ENCODE measurements at regions not wholly inside any gene's neighbourhood (a gene's known extent, or its start where the extent isn't known, plus 50 kb on each side); places are given as distances from the start of the nearest gene placed in this dataset.

DNA sequence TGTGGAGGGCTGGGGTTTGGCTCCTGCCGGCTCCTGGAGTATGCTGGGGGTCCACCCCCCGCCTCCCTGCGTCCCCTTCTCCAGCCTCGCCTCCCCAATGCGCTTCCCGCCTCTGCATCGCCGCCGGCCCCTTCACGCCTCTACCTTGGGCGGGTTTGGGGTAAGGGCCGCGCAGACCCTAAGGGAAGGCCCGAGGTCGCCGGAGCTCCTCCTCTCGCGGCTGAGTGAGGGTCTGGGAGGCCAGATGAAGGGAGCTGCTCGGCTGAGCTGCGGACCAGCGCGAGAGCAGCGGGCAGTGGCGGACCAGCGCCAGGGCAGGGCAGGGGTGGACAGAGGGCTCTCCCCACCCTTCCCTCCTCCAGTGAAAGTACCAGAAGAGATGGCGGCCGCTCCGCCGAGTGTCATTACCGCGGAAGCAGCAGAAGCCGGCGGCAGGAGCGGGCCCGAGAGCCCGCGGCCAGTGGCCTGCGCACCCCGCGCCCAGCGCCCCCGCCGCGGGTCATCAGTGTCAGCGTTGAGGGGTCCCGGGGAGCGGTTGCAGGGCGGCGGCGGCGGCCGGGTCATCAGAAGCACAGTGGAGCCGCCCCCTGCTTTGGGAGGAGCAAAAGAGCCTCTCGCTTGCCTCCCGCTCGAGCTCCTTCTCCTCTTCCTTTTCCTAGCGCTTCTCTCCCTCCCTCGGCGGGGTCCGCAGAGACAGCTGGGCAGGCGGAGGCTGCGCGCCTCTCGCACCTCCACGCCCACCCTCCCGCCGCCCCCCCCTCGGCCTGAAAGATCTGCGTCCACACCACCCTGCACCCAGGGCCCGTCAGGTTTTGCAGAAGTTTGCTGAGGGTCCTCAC, 255.6 kb upstream of the CADM1 start:
- ATAC-seq = no peak
- no peak overlapping the region for H3K4me3 Mint-ChIP-seq
- H3K27ac Mint-ChIP-seq = no peak overlapping the region
- H3K4me1 Mint-ChIP-seq = no peaks in the 10 kb centered on the region
- DNase-seq = no peak
- H3K27me3 Mint-ChIP-seq = peaks cover 60% of the 10 kb centered on the region
- no peaks in the 10 kb centered on the region for H3K9me3 Mint-ChIP-seq

GRCh38 chr11:115758011-115758410, 253.8 kb upstream of the CADM1 start:
- peaks cover 63% of the 10 kb centered on the region for H3K27me3 Mint-ChIP-seq
- peaks cover 0 to 7% of the 10 kb centered on the region in 2 donors for H3K9me3 Mint-ChIP-seq
- no peak overlapping the region for H3K4me3 Mint-ChIP-seq
- DNase-seq = no peak
- ATAC-seq = no peak
- H3K4me1 Mint-ChIP-seq = no peaks in the 10 kb centered on the region
- no peak overlapping the region for H3K27ac Mint-ChIP-seq

DNA sequence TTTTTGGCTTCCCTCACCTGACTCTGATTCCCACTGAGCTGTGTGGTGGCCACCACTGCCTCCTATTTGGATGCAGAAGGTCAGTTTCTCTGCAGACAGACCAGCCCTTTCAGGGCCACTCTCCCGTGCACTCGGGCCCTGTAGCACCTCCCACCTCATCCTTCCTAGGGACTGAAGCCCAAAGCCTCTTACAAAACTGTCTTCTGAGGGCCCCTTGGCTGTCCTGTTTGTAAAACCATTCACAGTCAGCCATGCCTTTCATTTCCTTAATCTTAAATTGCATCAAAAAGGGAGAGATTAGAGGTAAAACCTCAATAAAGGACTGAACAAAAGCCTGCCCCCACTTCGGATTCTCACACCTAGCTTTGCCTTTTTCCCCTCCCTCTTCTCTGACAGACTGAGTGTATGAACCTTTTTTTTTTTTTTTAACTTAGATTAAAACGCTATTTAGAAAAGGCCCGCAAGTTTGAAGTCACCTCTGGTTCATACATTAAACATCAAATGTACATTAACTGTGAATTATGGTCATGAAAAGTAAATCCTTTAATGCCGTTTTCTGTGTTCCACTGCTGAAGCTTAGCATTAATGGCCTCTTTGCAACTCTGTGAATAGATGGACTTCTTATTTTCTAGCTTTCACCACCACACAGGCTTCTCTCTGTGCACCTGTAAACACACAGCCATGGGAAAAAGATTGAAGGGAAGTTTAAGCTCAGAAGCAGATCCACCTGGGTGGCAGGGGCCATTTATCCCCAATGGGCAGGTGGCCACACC, 247.2 kb upstream of the CADM1 start:
- no peak overlapping the region for H3K27ac Mint-ChIP-seq
- peaks cover 0 to 7% of the 10 kb centered on the region in 2 donors for H3K9me3 Mint-ChIP-seq
- no peak for ATAC-seq
- no peaks in the 10 kb centered on the region for H3K4me1 Mint-ChIP-seq
- H3K27me3 Mint-ChIP-seq = peaks cover 24% of the 10 kb centered on the region
- no peak overlapping the region for H3K4me3 Mint-ChIP-seq
- DNase-seq = no peak

DNA sequence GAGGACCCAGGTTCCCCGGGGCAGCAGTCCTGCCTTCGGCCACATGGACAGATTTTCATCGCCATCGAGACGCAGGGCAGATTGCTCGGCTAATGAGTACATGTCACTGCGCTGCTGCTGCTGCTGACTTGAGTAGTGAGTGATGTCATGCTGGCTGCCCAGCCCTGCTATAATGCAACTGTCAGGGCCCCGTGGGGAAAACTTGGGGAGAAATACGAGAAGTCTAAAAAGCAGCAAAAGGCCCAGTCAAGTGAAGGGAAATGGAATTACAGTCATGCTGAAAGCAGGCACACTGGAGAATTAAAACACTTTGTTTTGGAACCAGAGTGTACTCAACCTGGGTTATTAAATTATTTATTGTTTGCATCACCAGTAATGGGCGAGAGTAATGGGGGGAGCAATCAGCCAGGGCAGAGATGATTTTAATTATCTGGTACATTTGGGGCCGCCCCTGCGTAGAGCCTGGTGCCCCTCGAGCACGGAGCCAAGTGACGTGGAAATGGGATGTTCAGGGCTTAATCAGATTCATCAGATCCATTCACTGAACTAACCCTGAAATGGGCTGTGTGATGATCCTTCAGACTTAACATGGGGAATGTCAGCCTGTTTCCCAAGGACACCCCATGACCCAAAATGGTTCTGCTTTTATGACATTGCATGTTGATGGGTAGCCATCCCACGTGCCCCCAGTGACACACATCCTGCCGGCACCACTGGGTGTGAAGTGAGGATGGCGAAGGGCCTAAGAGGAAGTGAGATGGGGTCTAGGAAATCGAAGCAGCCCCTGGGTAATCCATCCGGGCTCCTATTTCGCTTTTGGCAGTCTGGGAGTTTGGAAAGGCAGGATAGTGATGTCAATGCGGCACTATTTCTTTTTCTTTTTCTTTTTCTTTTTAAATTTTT, 241.6 kb upstream of the CADM1 start:
- ATAC-seq (no peak), DNase-seq (no peak)
- no peaks in the 10 kb centered on the region for H3K4me1 Mint-ChIP-seq
- H3K27ac Mint-ChIP-seq = no peak overlapping the region
- no peak overlapping the region for H3K4me3 Mint-ChIP-seq
- peaks cover 17% of the 10 kb centered on the region for H3K27me3 Mint-ChIP-seq
- peaks cover 4 to 10% of the 10 kb centered on the region in 2 donors for H3K9me3 Mint-ChIP-seq

DNA sequence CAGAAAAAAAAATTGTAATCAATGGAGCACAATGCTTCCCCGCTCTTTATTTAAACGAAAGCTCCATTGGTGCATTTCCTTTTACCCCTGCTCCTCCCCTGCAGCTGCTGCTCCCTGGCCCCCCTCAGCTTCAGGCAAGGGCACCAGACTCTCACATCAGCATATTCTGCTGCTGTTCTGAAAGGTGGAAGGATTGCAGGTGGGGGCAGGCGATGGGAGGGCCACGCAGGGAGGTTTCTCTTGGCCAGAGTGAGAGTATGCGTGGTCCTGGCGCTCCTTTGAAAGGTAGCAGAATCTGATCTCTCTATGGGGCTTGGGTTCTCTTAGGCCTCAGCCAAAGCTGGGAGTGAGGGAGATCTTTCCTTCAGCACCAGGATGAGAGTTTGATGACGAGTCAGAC, 240.9 kb upstream of the CADM1 start:
- Mint-ChIP-seq H3K4me1 (no peaks in the 10 kb centered on the region), H3K4me3 (no peak overlapping the region), H3K27ac (no peak overlapping the region), H3K27me3 (peaks cover 17% of the 10 kb centered on the region), H3K9me3 (peaks cover 4 to 10% of the 10 kb centered on the region in 2 donors)
- ATAC-seq (no peak), DNase-seq (no peak)

- Mint-ChIP-seq H3K4me1 (no peaks in the 10 kb centered on the region), H3K4me3 (no peak overlapping the region), H3K27me3 (peaks cover 9% of the 10 kb centered on the region), H3K9me3 (peaks cover 4 to 10% of the 10 kb centered on the region in 2 donors), H3K27ac (no peak overlapping the region)
- no peak for DNase-seq
- ATAC-seq = no peak
Observed at GRCh38 chr11:115743719-115744118, 239.5 kb upstream of the CADM1 start.

- DNase-seq = no peak
- Mint-ChIP-seq H3K27ac (no peak overlapping the region), H3K27me3 (peaks cover 9% of the 10 kb centered on the region), H3K4me1 (no peaks in the 10 kb centered on the region), H3K4me3 (no peak overlapping the region), H3K9me3 (peaks cover 4 to 10% of the 10 kb centered on the region in 2 donors)
- ATAC-seq = no peak
Observed at GRCh38 chr11:115741376-115742107, 237.3 kb upstream of the CADM1 start.

- H3K4me1 Mint-ChIP-seq = no peaks in the 10 kb centered on the region
- ATAC-seq (no peak), DNase-seq (no peak)
- no peak overlapping the region for H3K4me3 Mint-ChIP-seq
- H3K9me3 Mint-ChIP-seq = peaks cover 4 to 10% of the 10 kb centered on the region in 2 donors
- H3K27me3 Mint-ChIP-seq = peaks cover 9% of the 10 kb centered on the region
- H3K27ac Mint-ChIP-seq = no peak overlapping the region
Observed at GRCh38 chr11:115740324-115740723, 236.1 kb upstream of the CADM1 start.

DNA sequence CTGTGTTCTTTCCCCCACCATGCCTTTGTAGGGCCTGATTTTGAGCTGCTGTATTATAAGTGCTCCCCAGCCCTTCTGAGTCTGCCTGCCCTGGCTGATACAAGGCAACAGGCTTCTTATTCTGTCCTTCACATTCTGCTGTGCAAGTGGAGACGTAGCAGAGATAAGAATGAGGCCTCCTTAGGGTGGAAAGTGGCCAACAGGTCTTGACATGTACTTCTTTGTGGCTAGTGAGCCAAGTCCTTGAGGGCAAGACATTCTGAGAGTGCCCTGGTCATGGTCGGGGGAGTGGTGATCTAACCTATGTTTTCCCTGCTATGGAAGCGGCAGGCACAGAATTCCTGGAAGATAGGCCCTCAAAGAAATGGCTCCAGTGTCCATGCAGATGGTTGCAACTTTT, 235.7 kb upstream of the CADM1 start:
- H3K9me3 Mint-ChIP-seq = peaks cover 4 to 10% of the 10 kb centered on the region in 2 donors
- H3K4me1 Mint-ChIP-seq = no peaks in the 10 kb centered on the region
- no peak for ATAC-seq
- DNase-seq = no peak
- H3K27ac Mint-ChIP-seq = no peak overlapping the region
- peaks cover 9% of the 10 kb centered on the region for H3K27me3 Mint-ChIP-seq
- H3K4me3 Mint-ChIP-seq = no peak overlapping the region

- no peak for DNase-seq
- ATAC-seq = no peak
- no peaks in the 10 kb centered on the region for H3K4me1 Mint-ChIP-seq
- H3K4me3 Mint-ChIP-seq = no peak overlapping the region
- H3K27me3 Mint-ChIP-seq = peaks cover 9% of the 10 kb centered on the region
- no peak overlapping the region for H3K27ac Mint-ChIP-seq
- H3K9me3 Mint-ChIP-seq = peaks cover 4 to 10% of the 10 kb centered on the region in 2 donors
Observed at GRCh38 chr11:115739146-115739545, 234.9 kb upstream of the CADM1 start.

DNA sequence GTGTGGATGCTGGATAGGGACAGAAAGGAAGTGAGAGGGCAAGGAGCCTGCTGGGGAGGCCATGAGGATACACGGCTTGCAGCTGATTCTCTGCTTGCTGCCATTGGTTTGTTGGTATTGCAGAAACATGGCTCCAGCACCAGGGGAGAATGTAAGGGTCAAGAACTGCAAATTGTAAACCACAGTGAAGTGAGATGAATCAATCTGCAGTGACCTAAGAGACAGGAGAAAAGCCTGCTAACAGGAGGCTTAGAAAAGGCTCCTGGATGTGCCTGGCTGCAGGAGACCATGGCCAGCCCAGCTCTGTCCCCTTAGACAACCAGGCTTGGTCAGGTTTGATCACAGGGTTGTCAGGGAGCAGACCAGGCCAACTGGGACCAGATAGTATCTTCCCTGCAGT, 233.7 kb upstream of the CADM1 start:
- Mint-ChIP-seq H3K27ac (no peak overlapping the region), H3K4me1 (no peaks in the 10 kb centered on the region), H3K9me3 (peaks cover 4 to 10% of the 10 kb centered on the region in 2 donors), H3K27me3 (peaks cover 9% of the 10 kb centered on the region), H3K4me3 (no peak overlapping the region)
- no peak for ATAC-seq
- DNase-seq = no peak

DNA sequence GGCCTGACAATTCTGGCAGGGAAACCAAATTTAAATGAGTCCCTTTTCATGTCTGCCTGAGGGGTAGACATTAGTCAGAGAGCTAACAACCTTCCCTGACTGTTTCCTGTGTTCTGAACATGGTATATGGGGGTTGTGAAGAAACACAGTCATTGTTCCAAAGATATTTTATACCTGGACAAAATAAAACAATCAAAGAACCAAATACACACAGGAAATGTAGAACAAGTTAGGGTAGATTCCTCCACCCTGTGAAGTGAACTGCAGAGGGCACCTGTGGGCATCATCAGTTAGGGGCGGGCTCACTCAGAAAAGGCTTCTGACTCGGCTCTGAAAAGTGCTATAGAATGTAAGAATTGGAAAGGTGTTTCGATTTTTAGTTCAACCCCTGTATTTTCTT, 231.9 kb upstream of the CADM1 start:
- no peak for DNase-seq
- Mint-ChIP-seq H3K27me3 (peaks cover 2% of the 10 kb centered on the region), H3K4me1 (no peaks in the 10 kb centered on the region)

DNA sequence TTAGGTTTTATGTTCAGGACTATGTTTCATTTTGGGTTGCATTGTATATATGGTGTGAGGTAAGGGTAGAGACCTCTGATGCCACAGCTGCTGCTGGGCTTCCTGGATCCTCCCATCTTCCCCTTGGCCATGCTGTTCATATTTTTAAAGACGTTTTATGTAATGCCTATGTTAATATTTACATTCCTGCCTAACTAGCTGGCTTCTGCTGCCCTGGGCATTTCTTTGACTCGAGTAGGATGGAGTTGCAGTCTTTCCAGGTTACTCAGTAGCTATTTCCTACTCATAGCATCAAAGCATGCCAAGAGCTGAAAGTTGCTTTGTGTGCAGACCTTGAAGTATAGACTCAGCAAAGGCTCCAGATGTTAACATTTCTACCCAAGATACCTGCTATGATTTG, 220.5 kb upstream of the CADM1 start:
- Mint-ChIP-seq H3K9me3 (peaks cover 0 to 5% of the 10 kb centered on the region in 2 donors), H3K4me1 (no peaks in the 10 kb centered on the region), H3K27ac (no peak overlapping the region), H3K27me3 (peaks cover 6% of the 10 kb centered on the region), H3K4me3 (no peak overlapping the region)
- ATAC-seq = no peak
- no peak for DNase-seq

More for the DNA sequence above, 231.9 kb upstream of the CADM1 start:
- no peak for ATAC-seq
- Mint-ChIP-seq H3K9me3 (peaks cover under 1 to 1% of the 10 kb centered on the region in 2 donors), H3K4me3 (no peak overlapping the region), H3K27ac (no peak overlapping the region)

DNA sequence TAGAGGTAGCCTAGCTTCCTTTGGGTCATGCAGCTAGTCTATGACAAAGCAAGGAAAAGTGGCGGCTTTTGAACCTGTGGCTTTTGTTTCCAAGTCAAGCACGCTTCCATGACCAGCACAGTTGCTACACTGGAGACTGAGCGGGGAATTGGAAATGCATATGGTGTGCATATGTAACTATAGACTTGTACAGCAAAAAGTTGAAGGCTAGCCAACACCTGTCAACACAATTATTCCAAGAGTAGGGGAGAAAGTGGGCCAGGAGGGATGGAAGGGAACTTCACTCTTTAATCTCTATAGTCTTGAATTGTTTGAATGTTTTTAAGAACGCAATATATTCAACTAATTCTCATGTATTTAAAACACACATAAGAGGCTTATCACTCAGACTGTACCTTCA, 218.5 kb upstream of the CADM1 start:
- Mint-ChIP-seq H3K27me3 (peaks cover 6% of the 10 kb centered on the region), H3K4me3 (no peak overlapping the region), H3K4me1 (no peaks in the 10 kb centered on the region), H3K27ac (no peak overlapping the region), H3K9me3 (peaks cover 0 to 5% of the 10 kb centered on the region in 2 donors)
- no peak for DNase-seq
- no peak for ATAC-seq
